Keratinocyte (primary cell): ENCODE measurements at regions not wholly inside any gene's neighbourhood (a gene's known extent, or its start where the extent isn't known, plus 50 kb on each side); places are given as distances from the start of the nearest gene placed in this dataset.
A peak's percentile ranks its signal among the peaks of the same experiment; 100 is the strongest.
"Not testable (repeated sequence)": the region's sequence is repeated elsewhere in the genome, so short reads cannot be mapped to it uniquely, and the experiment has no call there.

Experiments used
- DNase-seq: peaks from one replicate; pipeline ENCODE4 v3.0.0-alpha.2; 2011; ENCODE audit warnings: low read depth, missing footprints, low spot score
- FAIRE-seq: peaks from 2 replicates; lab custom pipeline; 2011; peaks lifted over from hg19 to GRCh38; lab: Jason Lieb, UNC
- H2AFZ ChIP-seq: 2 replicates; pipeline ENCODE4 v1.6.0; 2012; ENCODE audit warnings: low read length, control low read depth, inconsistent platforms; ENCODE audit not compliant: control insufficient read depth
- H3K27ac ChIP-seq: 2 replicates; pipeline ENCODE4 v1.5.1; 2011; ENCODE audit warnings: low read length; ENCODE audit not compliant: control insufficient read depth, insufficient read depth
- H3K27me3 ChIP-seq: 3 replicates; pipeline ENCODE4 v1.6.0; 2011; ENCODE audit warnings: low read length; ENCODE audit not compliant: control insufficient read depth, insufficient read depth; ENCODE audit errors: extremely low read depth
- H3K36me3 ChIP-seq, 2 experiments: 2 replicates in 1 of 2; 3 replicates in 1 of 2; pipeline ENCODE4 v1.5.1; 2011; ENCODE audit warnings: low read length in 2 of 2, mild to moderate bottlenecking in 1 of 2; ENCODE audit not compliant: control insufficient read depth in 2 of 2, insufficient read depth in 2 of 2; ENCODE audit errors: extremely low read depth in 1 of 2
- H3K4me1 ChIP-seq: 3 replicates; pipeline ENCODE4 v1.5.1; 2011; ENCODE audit warnings: low read length; ENCODE audit not compliant: control insufficient read depth, insufficient read depth; ENCODE audit errors: extremely low read depth
- H3K4me2 ChIP-seq: 3 replicates; pipeline ENCODE4 v1.6.0; 2011; ENCODE audit warnings: low read depth, low read length; ENCODE audit not compliant: control insufficient read depth, insufficient read depth; ENCODE audit errors: extremely low read depth
- H3K4me3 ChIP-seq, 3 experiments: fragments of 200-600 bp in 1 of 3; sonication (generic) in 1 of 3; 2 replicates in 2 of 3; 3 replicates in 1 of 3; pipeline ENCODE4 v1.5.1; 2011 to 2016; ENCODE audit warnings: low read length in 3 of 3, mild to moderate bottlenecking in 3 of 3, control low read depth in 2 of 3, inconsistent platforms in 1 of 3, low read depth in 1 of 3, mixed read lengths in 1 of 3, mixed run types in 1 of 3, moderate library complexity in 1 of 3; ENCODE audit not compliant: control insufficient read depth in 2 of 3, insufficient read depth in 2 of 3; ENCODE audit errors: extremely low read depth in 1 of 3
- H3K79me2 ChIP-seq: 2 replicates; pipeline ENCODE4 v1.6.0; 2012; ENCODE audit warnings: low read length; ENCODE audit not compliant: control insufficient read depth, insufficient read depth
- H3K9ac ChIP-seq: 3 replicates; pipeline ENCODE4 v1.6.0; 2011; ENCODE audit warnings: low read length; ENCODE audit not compliant: control insufficient read depth, insufficient read depth; ENCODE audit errors: extremely low read depth
- H3K9me1 ChIP-seq: 3 replicates; pipeline ENCODE4 v1.6.0; 2011; ENCODE audit warnings: low read length; ENCODE audit not compliant: control insufficient read depth, insufficient read depth; ENCODE audit errors: extremely low read depth
- H3K9me3 ChIP-seq: 2 replicates; pipeline ENCODE4 v1.5.1; 2012; ENCODE audit warnings: low read depth, low read length; ENCODE audit not compliant: control insufficient read depth
- H4K20me1 ChIP-seq: 3 replicates; pipeline ENCODE4 v1.6.0; 2011; ENCODE audit warnings: low read length; ENCODE audit not compliant: control insufficient read depth, insufficient read depth; ENCODE audit errors: extremely low read depth
- dilution Hi-C: fragments of 300-500 bp; cut with MboI; formaldehyde crosslinking; loops from one replicate; pipeline ENCODE4 v1.7.0; 2020; ENCODE audit warnings: low sequenced_read_pairs; ENCODE audit not compliant: extremely low pct_ligation_motif_present

GRCh38 chr1:761791-762190 lies 75.3 kb upstream of the OR4F16 start:
- H3K27ac ChIP-seq, H3K4me2 ChIP-seq, H3K27me3 ChIP-seq, H2AFZ ChIP-seq, H3K79me2 ChIP-seq, H3K4me3 ChIP-seq, DNase-seq, H3K4me1 ChIP-seq, dilution Hi-C loops, H3K9me1 ChIP-seq, H3K9ac ChIP-seq, H3K9me3 ChIP-seq, FAIRE-seq, H3K36me3 ChIP-seq, H4K20me1 ChIP-seq: not testable (repeated sequence)

GRCh38 chr1:771449-771848 lies 85.0 kb upstream of the OR4F16 start:
- H3K4me3 ChIP-seq, FAIRE-seq, H3K4me1 ChIP-seq, dilution Hi-C loops, DNase-seq, H3K4me2 ChIP-seq, H3K79me2 ChIP-seq, H3K9ac ChIP-seq, H4K20me1 ChIP-seq, H2AFZ ChIP-seq, H3K9me1 ChIP-seq, H3K36me3 ChIP-seq, H3K27me3 ChIP-seq, H3K9me3 ChIP-seq, H3K27ac ChIP-seq: not testable (repeated sequence)

GRCh38 chr1:777480-778180 lies 91.2 kb upstream of the OR4F16 start:
- FAIRE-seq, DNase-seq, dilution Hi-C loops, H3K27me3 ChIP-seq, H4K20me1 ChIP-seq, H2AFZ ChIP-seq, H3K79me2 ChIP-seq, H3K9me3 ChIP-seq, H3K9me1 ChIP-seq, H3K36me3 ChIP-seq, H3K4me1 ChIP-seq: not testable (repeated sequence)
- H3K4me3 ChIP-seq, result peak overlapping the region; percentile 25 to 60 (median 42)
- peak overlapping the region; percentile 67 for H3K4me2 ChIP-seq
- H3K9ac ChIP-seq, result peak overlapping the region; percentile 83
- H3K27ac ChIP-seq, result peak overlapping the region; percentile 83
